H9 (cell line): ENCODE measurements at regions not wholly inside any gene's neighbourhood (a gene's known extent, or its start where the extent isn't known, plus 50 kb on each side); places are given as distances from the start of the nearest gene placed in this dataset.

Experiments used
- DNase-seq: peaks from one replicate; pipeline ENCODE4 v3.0.0-alpha.2; 2017
- H2AFZ ChIP-seq: one replicate; pipeline ENCODE4 v1.6.1; 2013; ENCODE audit warnings: mild to moderate bottlenecking, low read length, control low read depth, moderate library complexity
- H2AK5ac ChIP-seq: 2 replicates; pipeline ENCODE4 v1.6.1; 2013; ENCODE audit warnings: low read length, control low read depth, mixed read lengths; ENCODE audit not compliant: insufficient read length
- H2BK120ac ChIP-seq: one replicate; pipeline ENCODE4 v1.6.1; 2013; ENCODE audit warnings: low read depth, mild to moderate bottlenecking, low read length, control low read depth, inconsistent platforms; ENCODE audit not compliant: poor library complexity, severe bottlenecking
- H2BK12ac ChIP-seq: 2 replicates; pipeline ENCODE4 v1.6.1; 2013; ENCODE audit warnings: low read length, control low read depth, mixed read lengths, low read depth; ENCODE audit not compliant: insufficient read length
- H2BK15ac ChIP-seq: 2 replicates; pipeline ENCODE4 v1.6.1; 2013; ENCODE audit warnings: low read depth, low read length, control low read depth
- H2BK20ac ChIP-seq: one replicate; pipeline ENCODE4 v1.6.1; 2013; ENCODE audit warnings: low read depth, mild to moderate bottlenecking, low read length, control low read depth, inconsistent platforms; ENCODE audit not compliant: poor library complexity, severe bottlenecking
- H2BK5ac ChIP-seq: 2 replicates; pipeline ENCODE4 v1.6.1; 2013; ENCODE audit warnings: low read length, control low read depth, mixed read lengths; ENCODE audit not compliant: insufficient read length
- H3K14ac ChIP-seq: 2 replicates; pipeline ENCODE4 v1.6.1; 2013; ENCODE audit warnings: low read length, control low read depth; ENCODE audit not compliant: insufficient read depth
- H3K18ac ChIP-seq: 2 replicates; pipeline ENCODE4 v1.6.1; 2013; ENCODE audit warnings: low read depth, mild to moderate bottlenecking, mixed read lengths, low read length, control low read depth; ENCODE audit not compliant: insufficient read length
- H3K23ac ChIP-seq: 2 replicates; pipeline ENCODE4 v1.6.1; 2013; ENCODE audit warnings: low read length, control low read depth, mixed read lengths, low read depth; ENCODE audit not compliant: insufficient read length
- H3K23me2 ChIP-seq: 2 replicates; pipeline ENCODE4 v1.6.1; 2013; ENCODE audit warnings: low read depth, mild to moderate bottlenecking, mixed read lengths, low read length, control low read depth; ENCODE audit not compliant: insufficient read length, poor library complexity, severe bottlenecking
- H3K27ac ChIP-seq: 2 replicates; pipeline ENCODE4 v1.5.1; 2013; ENCODE audit warnings: low read length, control low read depth, mixed read lengths, low read depth; ENCODE audit not compliant: insufficient read length
- H3K27me3 ChIP-seq: 2 replicates; pipeline ENCODE4 v1.6.1; 2013; ENCODE audit warnings: low read length, control low read depth, inconsistent platforms; ENCODE audit not compliant: insufficient read depth
- H3K4ac ChIP-seq: 2 replicates; pipeline ENCODE4 v1.6.1; 2013; ENCODE audit warnings: low read depth, mild to moderate bottlenecking, control low read depth, inconsistent platforms, low read length, moderate library complexity
- H3K4me1 ChIP-seq: 2 replicates; pipeline ENCODE4 v1.6.1; 2013; ENCODE audit warnings: low read length, control low read depth, inconsistent platforms; ENCODE audit not compliant: insufficient read depth
- H3K4me2 ChIP-seq: 2 replicates; pipeline ENCODE4 v1.6.1; 2013; ENCODE audit warnings: low read length, control low read depth, mixed read lengths; ENCODE audit not compliant: insufficient read length, insufficient read depth
- H3K56ac ChIP-seq: 2 replicates; pipeline ENCODE4 v1.6.1; 2013; ENCODE audit warnings: low read depth, mild to moderate bottlenecking, mixed read lengths, low read length, control low read depth; ENCODE audit not compliant: insufficient read length
- H3K79me1 ChIP-seq: 2 replicates; pipeline ENCODE4 v1.6.1; 2013; ENCODE audit warnings: low read depth, mild to moderate bottlenecking, moderate library complexity, low read length, control low read depth, inconsistent platforms; ENCODE audit not compliant: insufficient read depth, poor library complexity, severe bottlenecking
- H3K79me2 ChIP-seq: 2 replicates; pipeline ENCODE4 v1.6.1; 2013; ENCODE audit warnings: low read length, control low read depth, inconsistent platforms; ENCODE audit not compliant: insufficient read depth
- H3K9ac ChIP-seq: 2 replicates; pipeline ENCODE4 v1.6.1; 2013; ENCODE audit warnings: low read length, control low read depth, mixed read lengths; ENCODE audit not compliant: insufficient read length; ENCODE audit errors: extremely low read depth
- H3K9me3 ChIP-seq: one replicate; pipeline ENCODE4 v1.6.1; 2013; ENCODE audit warnings: low read depth, low read length, inconsistent platforms; ENCODE audit not compliant: control insufficient read depth
- H3T11ph ChIP-seq: one replicate; pipeline ENCODE4 v1.6.1; 2013; ENCODE audit warnings: mild to moderate bottlenecking, low read length, control low read depth, inconsistent platforms
- H4K20me1 ChIP-seq: one replicate; pipeline ENCODE4 v1.6.1; 2013; ENCODE audit not compliant: control insufficient read depth, insufficient read length, insufficient read depth
- H4K5ac ChIP-seq: 2 replicates; pipeline ENCODE4 v1.6.1; 2013; ENCODE audit warnings: low read depth, mild to moderate bottlenecking, mixed read lengths, low read length, control low read depth; ENCODE audit not compliant: insufficient read length
- H4K8ac ChIP-seq: replicated peaks from 2 replicates; pipeline ENCODE4 v1.6.1; 2013; ENCODE audit warnings: low read length, control low read depth, mixed read lengths, low read depth; ENCODE audit not compliant: insufficient read length
- H4K91ac ChIP-seq: 2 replicates; pipeline ENCODE4 v1.6.1; 2013; ENCODE audit warnings: low read depth, mild to moderate bottlenecking, moderate library complexity, mixed read lengths, low read length, control low read depth; ENCODE audit not compliant: insufficient read length
- H3K27ac Mint-ChIP-seq, 3 experiments: 2 replicates in 2 of 3; 3 replicates in 1 of 3; pipeline ENCODE4 v1.8.0; 2020 to 2021; ENCODE audit warnings: mixed read lengths in 3 of 3, mild to moderate bottlenecking in 1 of 3, moderate library complexity in 1 of 3
- H3K27me3 Mint-ChIP-seq: 2 replicates; pipeline ENCODE4 v1.8.0; 2021; ENCODE audit warnings: low read depth, mild to moderate bottlenecking, moderate library complexity, mixed read lengths
- H3K36me3 Mint-ChIP-seq, 3 experiments: 2 replicates in 2 of 3; 3 replicates in 1 of 3; pipeline ENCODE4 v1.8.0; 2020 to 2021; ENCODE audit warnings: low read depth in 3 of 3, mixed read lengths in 3 of 3; ENCODE audit not compliant: insufficient read depth in 1 of 3
- H3K4me1 Mint-ChIP-seq, 2 experiments: 2 replicates each; pipeline ENCODE4 v1.8.0; 2020; ENCODE audit warnings: mixed read lengths in 2 of 2
- H3K4me3 Mint-ChIP-seq, 2 experiments: 2 replicates in 1 of 2; 3 replicates in 1 of 2; pipeline ENCODE4 v1.8.0; 2020 to 2021; ENCODE audit warnings: mild to moderate bottlenecking in 2 of 2, mixed read lengths in 2 of 2, moderate library complexity in 1 of 2
- H3K9me3 Mint-ChIP-seq, 2 experiments: 2 replicates in 1 of 2; 3 replicates in 1 of 2; pipeline ENCODE4 v1.8.0; 2020; ENCODE audit warnings: mild to moderate bottlenecking in 2 of 2, mixed read lengths in 2 of 2, moderate library complexity in 1 of 2
- WGBS: extraction: QIAGEN DNeasy Blood & Tissue Kit; methylation state at CpG from one replicate; pipeline ENCODE4 v1.1.7; 2013; ENCODE audit warnings: missing lambda C conversion rate, low lambda C conversion rate, mixed read lengths; ENCODE audit not compliant: insufficient read length; ENCODE audit errors: extremely low coverage; 5-methylcytosine and 5-hydroxymethylcytosine counted together
- TF ChIP-seq, protein P1 (sequence below): fragments of 200-600 bp; sonication (generic); conservative IDR thresholded peaks from 3 replicates; pipeline ENCODE4 v1.8.0; 2021; ENCODE audit warnings: antibody characterized with exemption, mild to moderate bottlenecking

DNA sequence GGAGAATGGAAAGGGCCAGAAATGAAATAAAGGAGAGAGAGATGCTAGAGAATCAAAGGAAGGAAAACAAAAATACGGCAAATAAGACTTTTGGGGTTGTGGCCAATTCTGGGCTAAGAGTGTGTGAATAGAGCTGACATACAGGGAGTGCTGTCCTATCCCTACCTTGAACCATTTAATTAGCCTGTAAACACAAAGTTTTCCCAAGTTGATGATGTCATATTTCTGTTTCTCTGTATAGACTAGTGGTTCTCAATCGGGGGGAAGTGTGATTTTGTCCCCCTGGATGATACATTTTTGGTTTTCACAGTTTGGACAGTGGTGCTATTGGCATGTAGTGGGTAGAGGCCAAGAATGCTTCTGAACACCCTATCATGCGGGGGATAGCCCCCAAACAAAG, 148.8 kb downstream of the ACTR3 start:
- H3K27ac Mint-ChIP-seq: no peak overlapping the region
- H3K27ac ChIP-seq: no peak overlapping the region
- no peak overlapping the region for H3K4ac ChIP-seq
- H3K9me3 Mint-ChIP-seq: no peaks in the 10 kb centered on the region; a peak in 2 of 5 replicates
- no peak overlapping the region for H2BK12ac ChIP-seq
- H2BK20ac ChIP-seq: no peak overlapping the region
- no peak overlapping the region for H3K4me2 ChIP-seq
- H4K20me1 ChIP-seq: no peaks in the 10 kb centered on the region
- H2AK5ac ChIP-seq: no peak overlapping the region
- no peak for DNase-seq
- no peaks in the 10 kb centered on the region for H3K79me2 ChIP-seq
- no peaks in the 10 kb centered on the region for H3K79me1 ChIP-seq
- no peaks in the 10 kb centered on the region; the same call in 1 of the 2 replicates for H3K27me3 Mint-ChIP-seq
- H3K23me2 ChIP-seq: no peaks in the 10 kb centered on the region
- H3K27me3 ChIP-seq: no peaks in the 10 kb centered on the region
- no peak overlapping the region for H4K8ac ChIP-seq
- no peak overlapping the region for H2BK15ac ChIP-seq
- H4K5ac ChIP-seq: no peak overlapping the region
- TF ChIP-seq, protein P1, sequence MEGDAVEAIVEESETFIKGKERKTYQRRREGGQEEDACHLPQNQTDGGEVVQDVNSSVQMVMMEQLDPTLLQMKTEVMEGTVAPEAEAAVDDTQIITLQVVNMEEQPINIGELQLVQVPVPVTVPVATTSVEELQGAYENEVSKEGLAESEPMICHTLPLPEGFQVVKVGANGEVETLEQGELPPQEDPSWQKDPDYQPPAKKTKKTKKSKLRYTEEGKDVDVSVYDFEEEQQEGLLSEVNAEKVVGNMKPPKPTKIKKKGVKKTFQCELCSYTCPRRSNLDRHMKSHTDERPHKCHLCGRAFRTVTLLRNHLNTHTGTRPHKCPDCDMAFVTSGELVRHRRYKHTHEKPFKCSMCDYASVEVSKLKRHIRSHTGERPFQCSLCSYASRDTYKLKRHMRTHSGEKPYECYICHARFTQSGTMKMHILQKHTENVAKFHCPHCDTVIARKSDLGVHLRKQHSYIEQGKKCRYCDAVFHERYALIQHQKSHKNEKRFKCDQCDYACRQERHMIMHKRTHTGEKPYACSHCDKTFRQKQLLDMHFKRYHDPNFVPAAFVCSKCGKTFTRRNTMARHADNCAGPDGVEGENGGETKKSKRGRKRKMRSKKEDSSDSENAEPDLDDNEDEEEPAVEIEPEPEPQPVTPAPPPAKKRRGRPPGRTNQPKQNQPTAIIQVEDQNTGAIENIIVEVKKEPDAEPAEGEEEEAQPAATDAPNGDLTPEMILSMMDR: no peak
- no peaks in the 10 kb centered on the region for H3K4me1 ChIP-seq
- no peak overlapping the region for H2BK120ac ChIP-seq
- H3K4me1 Mint-ChIP-seq: peaks cover 4 to 5% of the 10 kb centered on the region in 2 experiments
- no peaks in the 10 kb centered on the region; a peak in 1 of 7 replicates for H3K36me3 Mint-ChIP-seq
- H3K4me3 Mint-ChIP-seq: no peak overlapping the region
- no peak overlapping the region for H2BK5ac ChIP-seq
- no peak overlapping the region for H3K23ac ChIP-seq
- H3K14ac ChIP-seq: no peak overlapping the region
- no peak overlapping the region for H3T11ph ChIP-seq
- H3K56ac ChIP-seq: no peak overlapping the region
- H2AFZ ChIP-seq: no peak overlapping the region
- no peaks in the 10 kb centered on the region for H3K9me3 ChIP-seq
- no CpG with 5 or more reads among the region's 3 CpGs for WGBS
- no peak overlapping the region for H4K91ac ChIP-seq
- no peak overlapping the region for H3K18ac ChIP-seq
- H3K9ac ChIP-seq: no peak overlapping the region
